ENCODE measurements at regions not wholly inside any gene's neighbourhood (a gene's known extent, or its start where the extent isn't known, plus 50 kb on each side); places are given as distances from the start of the nearest gene placed in this dataset.

- H3K27ac ChIP-seq (ENCODE audit: extremely low read depth, low read depth, low read length), result no peak overlapping the region
- no peak for FAIRE-seq
- no peak for DNase-seq (ENCODE audit: extremely low read depth in 1 of 4, low spot score in 3 of 4)
- H3K9me3 ChIP-seq (replicated peaks; ENCODE audit: control insufficient read depth, insufficient read depth, low read depth, low read length), result no peaks in the 10 kb centered on the region
- ATAC-seq, result no peak
- no peaks in the 10 kb centered on the region for H3K36me3 ChIP-seq (ENCODE audit: control insufficient read depth, insufficient read depth, low read length)
- in situ Hi-C loops (cut with MboI), result no loop called here
- H3K9ac ChIP-seq (ENCODE audit: insufficient read depth in 1 of 2, low read depth in 2 of 2, low read length in 2 of 2), result no peak overlapping the region
- no peak for TF ChIP-seq TRIM28 (IDR thresholded peaks at IDR 0.05)
- H3K4me2 ChIP-seq (ENCODE audit: insufficient read depth, low read length), result no peak overlapping the region
- no peaks in the 10 kb centered on the region for H3K79me2 ChIP-seq (ENCODE audit: control insufficient read depth, insufficient read depth, low read length)
- intact Hi-C loops (cut with micrococcal nuclease), result loop anchor here (5.0 kb wide), 1 partner anchor 423 kb away; no protein-coding TSS in a partner anchor
- ChIA-PET POLR2A (no interaction called here), CTCF (ENCODE audit: low intra/inter-chr PET ratio) (no interaction called here)
- BruUV-seq (replicated peaks), result no TSS peak
- 0 out of 2 replicates have a peak, but pooled peaks cover under 1% of the 10 kb centered on the region for H4K20me1 ChIP-seq (replicated peaks; ENCODE audit: control insufficient read depth, insufficient read depth, low read length)
- H3K9me1 ChIP-seq (ENCODE audit: control insufficient read depth, insufficient read depth, low read length), result no peaks in the 10 kb centered on the region
- 1% methylated on average over 14 of the region's 14 CpGs for WGBS (ENCODE audit: insufficient coverage, low coverage, missing lambda C conversion rate)
- H3K4me3 ChIP-seq, result no peak overlapping the region
- H3K27me3 ChIP-seq (ENCODE audit: control insufficient read depth in 2 of 2, insufficient read depth in 2 of 2, low read length in 2 of 2), result peaks cover 27 to 49% of the 10 kb centered on the region in 2 experiments; a peak in 4 of 5 replicates
- no peak overlapping the region for H2AFZ ChIP-seq (ENCODE audit: low read depth, low read length)
- peaks cover 0 to 18% of the 10 kb centered on the region in 2 experiments; a peak in 2 of 5 replicates for H3K4me1 ChIP-seq (replicated peaks in 1 of 2; ENCODE audit: control insufficient read depth in 2 of 2, insufficient read depth in 2 of 2, low read length in 2 of 2)
These were observed 142.5 kb upstream of the ZNF536 start for GRCh38 chr19:30229525-30230174.

DNA sequence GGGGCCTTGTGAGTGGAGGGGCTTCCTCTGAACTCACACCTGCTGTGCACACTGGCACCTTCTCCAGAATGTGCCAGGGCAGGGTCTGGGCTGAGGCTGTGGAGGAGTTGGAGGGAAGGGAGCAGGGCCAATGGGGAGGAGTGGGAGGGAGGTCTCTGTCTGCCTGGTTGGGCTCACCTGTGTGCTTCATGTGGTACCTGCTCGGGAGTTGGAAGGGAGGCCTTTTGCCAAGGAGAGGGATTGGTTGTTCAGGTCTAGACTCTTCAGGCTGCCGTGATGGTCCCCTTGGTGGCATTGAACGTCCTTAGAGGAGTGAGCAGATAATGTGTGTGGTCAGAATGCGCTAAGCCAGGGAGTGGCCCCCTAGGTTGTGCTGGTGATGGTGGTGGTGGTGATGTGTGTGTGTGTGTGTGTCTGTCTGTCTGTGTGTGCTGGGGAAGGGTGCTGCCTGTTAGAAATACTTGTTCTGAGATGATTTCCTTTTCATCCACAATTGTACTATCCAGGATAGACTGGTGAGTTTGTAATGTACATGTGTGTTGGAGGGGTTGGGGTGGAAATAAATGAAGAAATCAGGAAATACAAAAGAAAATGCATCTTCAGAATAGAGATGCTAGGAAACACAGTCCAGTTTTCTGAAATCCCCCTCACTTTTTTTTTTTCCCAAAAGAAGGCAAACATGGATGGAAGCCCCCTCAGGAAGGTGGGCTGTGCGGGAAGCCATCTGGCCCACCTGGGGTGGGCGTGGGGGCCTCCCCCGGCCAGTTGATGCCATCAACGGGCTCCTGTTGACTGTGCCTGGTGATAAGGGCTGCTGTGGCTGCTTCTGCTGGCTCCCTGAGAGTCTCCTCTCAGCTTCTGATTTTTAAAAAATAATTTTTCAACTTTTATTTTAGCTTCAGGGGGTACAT lies 140.5 kb upstream of the ZNF536 start:
- BruUV-seq (replicated peaks), result no TSS peak
- WGBS (ENCODE audit: insufficient coverage, low coverage, missing lambda C conversion rate), result 1% methylated on average over 8 of the region's 8 CpGs
- Histone ChIP-seq H3K36me3 (ENCODE audit: control insufficient read depth, insufficient read depth, low read length) (no peaks in the 10 kb centered on the region), H3K4me3 (no peak overlapping the region), H3K27me3 (ENCODE audit: control insufficient read depth in 2 of 2, insufficient read depth in 2 of 2, low read length in 2 of 2) (peaks cover 20 to 50% of the 10 kb centered on the region in 2 experiments; a peak in 4 of 5 replicates), H2AFZ (ENCODE audit: low read depth, low read length) (no peak overlapping the region), H4K20me1 (replicated peaks; ENCODE audit: control insufficient read depth, insufficient read depth, low read length) (no peaks in the 10 kb centered on the region), H3K27ac (ENCODE audit: extremely low read depth, low read depth, low read length) (no peak overlapping the region), H3K9me1 (ENCODE audit: control insufficient read depth, insufficient read depth, low read length) (no peaks in the 10 kb centered on the region), H3K79me2 (ENCODE audit: control insufficient read depth, insufficient read depth, low read length) (no peaks in the 10 kb centered on the region), H3K9ac (ENCODE audit: insufficient read depth in 1 of 2, low read depth in 2 of 2, low read length in 2 of 2) (no peak overlapping the region), H3K4me1 (replicated peaks in 1 of 2; ENCODE audit: control insufficient read depth in 2 of 2, insufficient read depth in 2 of 2, low read length in 2 of 2) (peaks cover 0 to 13% of the 10 kb centered on the region in 2 experiments; a peak in 2 of 5 replicates), H3K4me2 (ENCODE audit: insufficient read depth, low read length) (no peak overlapping the region), H3K9me3 (replicated peaks; ENCODE audit: control insufficient read depth, insufficient read depth, low read depth, low read length) (no peaks in the 10 kb centered on the region)
- in situ Hi-C loops (cut with MboI) (no loop called here), intact Hi-C loops (cut with micrococcal nuclease) (loop anchor here (5.0 kb wide), 1 partner anchor 421 kb away; no protein-coding TSS in a partner anchor)
- FAIRE-seq (no peak), ATAC-seq (no peak), DNase-seq (ENCODE audit: extremely low read depth in 1 of 4, low spot score in 3 of 4) (no peak)
- ChIA-PET POLR2A (no interaction called here), CTCF (ENCODE audit: low intra/inter-chr PET ratio) (no interaction called here)
- no peak for TF ChIP-seq NUFIP1 (IDR thresholded peaks at IDR 0.05; ENCODE audit: partially characterized antibody)
- TF ChIP-seq ZNF766 (CRISPR knock-in tag; conservative IDR thresholded peaks at IDR 0.05), result no peak
- TF ChIP-seq GABPA (tag; conservative IDR thresholded peaks at IDR 0.05; ENCODE audit: low read depth), result no peak
- no peak for TF ChIP-seq THAP7 (CRISPR knock-in tag; IDR thresholded peaks at IDR 0.05)
- TF ChIP-seq ZNF444 (CRISPR knock-in tag; IDR thresholded peaks at IDR 0.05), result no peak
- TF ChIP-seq ZNF586 (CRISPR knock-in tag; conservative IDR thresholded peaks at IDR 0.05), result no peak
- TF ChIP-seq PHF21A (IDR thresholded peaks at IDR 0.05; ENCODE audit: borderline replicate concordance, low read depth), result no peak

Measured in K562 (cell line).